H1 (cell line): ENCODE measurements at regions not wholly inside any gene's neighbourhood (a gene's known extent, or its start where the extent isn't known, plus 50 kb on each side); places are given as distances from the start of the nearest gene placed in this dataset.

ENCODE experiments used
- CTCF ChIA-PET: fragments of 300-600 bp; sonication (Branson Sonifier 250); formaldehyde crosslinking; loops from one replicate; lab custom pipeline; 2021; ENCODE audit not compliant: partially characterized antibody; lab: Charles Lee
- POLR2A ChIA-PET: fragments of 300-600 bp; sonication (Branson Sonifier 250); formaldehyde crosslinking; loops from one replicate; lab custom pipeline; 2021; ENCODE audit warnings: inconsistent platforms; ENCODE audit not compliant: partially characterized antibody; lab: Charles Lee
- DNase-seq, 2 experiments: peaks; one replicate each; pipeline versions ENCODE4 v3.0.0 to v3.0.0-alpha.2; 2010 to 2022; ENCODE audit warnings: low spot score in 2 of 2, low read depth in 1 of 2, mixed read lengths in 1 of 2
- FAIRE-seq: peaks from 2 replicates; lab custom pipeline; 2011; peaks lifted over from hg19 to GRCh38; lab: Jason Lieb, UNC
- H2AFZ ChIP-seq: 2 replicates; pipeline ENCODE4 v1.8.1; 2012; ENCODE audit warnings: low read length, inconsistent platforms
- H2AK5ac ChIP-seq: 2 replicates; pipeline ENCODE4 v1.6.1; 2013; ENCODE audit warnings: low read depth, low read length
- H2BK120ac ChIP-seq: replicated peaks from 2 replicates; pipeline ENCODE3; 2013; ENCODE audit warnings: low read depth, low read length, inconsistent platforms
- H2BK12ac ChIP-seq: 2 replicates; pipeline ENCODE4 v1.6.1; 2013; ENCODE audit warnings: low read depth, low read length
- H2BK15ac ChIP-seq: 2 replicates; pipeline ENCODE4 v1.6.1; 2013; ENCODE audit warnings: low read length
- H2BK20ac ChIP-seq: 2 replicates; pipeline ENCODE4 v1.6.1; 2013; ENCODE audit warnings: low read length
- H2BK5ac ChIP-seq: 2 replicates; pipeline ENCODE4 v1.6.1; 2013; ENCODE audit warnings: low read depth, low read length
- H3K14ac ChIP-seq: 2 replicates; pipeline ENCODE4 v1.6.1; 2013; ENCODE audit warnings: inconsistent platforms; ENCODE audit not compliant: insufficient read length
- H3K18ac ChIP-seq: 2 replicates; pipeline ENCODE4 v1.6.1; 2013; ENCODE audit warnings: low read length; ENCODE audit errors: extremely low read depth
- H3K23ac ChIP-seq: 2 replicates; pipeline ENCODE4 v1.6.1; 2013; ENCODE audit warnings: inconsistent platforms; ENCODE audit not compliant: insufficient read length
- H3K23me2 ChIP-seq: 2 replicates; pipeline ENCODE4 v1.6.1; 2013; ENCODE audit warnings: low read depth, low read length
- H3K27ac ChIP-seq: 2 replicates; pipeline ENCODE4 v1.6.1; 2011; ENCODE audit warnings: low read depth, low read length, inconsistent platforms
- H3K27me3 ChIP-seq, 4 experiments: replicated peaks in 1 of 4; 1 replicate in 1 of 4; 2 replicates in 3 of 4; pipeline versions ENCODE4 v1.6.1 to v1.8.1; 2011 to 2013; ENCODE audit warnings: low read length in 3 of 4, mild to moderate bottlenecking in 3 of 4, inconsistent platforms in 2 of 4, mixed read lengths in 2 of 4, moderate library complexity in 1 of 4; ENCODE audit not compliant: control insufficient read depth in 3 of 4, insufficient read depth in 3 of 4; ENCODE audit errors: extremely low read depth in 1 of 4
- H3K36me3 ChIP-seq, 4 experiments: 2 replicates each; pipeline versions ENCODE4 v1.6.1 to v1.8.1; 2011 to 2013; ENCODE audit warnings: mild to moderate bottlenecking in 4 of 4, low read length in 3 of 4, moderate library complexity in 2 of 4, control low read depth in 1 of 4, inconsistent platforms in 1 of 4; ENCODE audit not compliant: insufficient read depth in 4 of 4, control insufficient read depth in 2 of 4
- H3K4ac ChIP-seq: replicated peaks from 2 replicates; pipeline ENCODE3; 2013; ENCODE audit warnings: low read length, low read depth, mixed read lengths, inconsistent platforms; ENCODE audit not compliant: insufficient read length
- H3K4me1 ChIP-seq, 4 experiments: replicated peaks in 1 of 4; 1 replicate in 1 of 4; 2 replicates in 3 of 4; pipeline versions ENCODE4 v1.6.1 to v1.8.1; 2011 to 2013; ENCODE audit warnings: low read length in 3 of 4, inconsistent platforms in 2 of 4, mixed read lengths in 1 of 4; ENCODE audit not compliant: insufficient read depth in 4 of 4, control insufficient read depth in 3 of 4
- H3K4me2 ChIP-seq, 2 experiments: 2 replicates each; pipeline versions ENCODE4 v1.6.1 to v1.8.1; 2011 to 2013; ENCODE audit warnings: low read depth in 2 of 2, low read length in 2 of 2, control low read depth in 1 of 2, inconsistent platforms in 1 of 2, mild to moderate bottlenecking in 1 of 2; ENCODE audit not compliant: insufficient read depth in 1 of 2
- H3K4me3 ChIP-seq, 4 experiments: fragments of 200-600, 300-600 bp in 1 of 4; sonication (generic), shearing (Covaris generic), sonication (Bioruptor Twin) in 1 of 4; 2 replicates each; pipeline versions ENCODE4 v1.5.1 to v1.8.1; 2011 to 2016; ENCODE audit warnings: low read length in 4 of 4, low read depth in 3 of 4, control low read depth in 2 of 4, inconsistent platforms in 2 of 4, mild to moderate bottlenecking in 2 of 4, mixed read lengths in 1 of 4, moderate library complexity in 1 of 4; ENCODE audit not compliant: insufficient read depth in 2 of 4; ENCODE audit errors: extremely low read depth in 1 of 4
- H3K56ac ChIP-seq: replicated peaks from 2 replicates; pipeline ENCODE3; 2013; ENCODE audit warnings: low read depth, mild to moderate bottlenecking, mixed read lengths, low read length, inconsistent platforms; ENCODE audit not compliant: insufficient read length
- H3K79me1 ChIP-seq: 2 replicates; pipeline ENCODE4 v1.6.1; 2013; ENCODE audit warnings: low read depth, low read length, control low read depth
- H3K79me2 ChIP-seq, 2 experiments: 2 replicates each; pipeline versions ENCODE4 v1.6.1 to v1.8.1; 2012 to 2013; ENCODE audit warnings: low read length in 2 of 2, mild to moderate bottlenecking in 2 of 2, inconsistent platforms in 1 of 2; ENCODE audit not compliant: insufficient read depth in 2 of 2, control insufficient read depth in 1 of 2
- H3K9ac ChIP-seq, 4 experiments: replicated peaks in 1 of 4; 1 replicate in 1 of 4; 2 replicates in 3 of 4; pipeline versions ENCODE4 v1.6.1 to v1.8.1; 2011 to 2013; ENCODE audit warnings: low read depth in 3 of 4, low read length in 3 of 4, control low read depth in 2 of 4, mild to moderate bottlenecking in 2 of 4, moderate library complexity in 2 of 4, inconsistent platforms in 1 of 4; ENCODE audit errors: extremely low read depth in 1 of 4
- H3K9me3 ChIP-seq, 2 experiments: 2 replicates each; pipeline versions ENCODE4 v1.6.1 to v1.8.1; 2012 to 2013; ENCODE audit warnings: mild to moderate bottlenecking in 2 of 2, moderate library complexity in 2 of 2, control low read depth in 1 of 2, inconsistent platforms in 1 of 2, low read depth in 1 of 2, low read length in 1 of 2, mixed read lengths in 1 of 2; ENCODE audit not compliant: insufficient read depth in 2 of 2
- H4K20me1 ChIP-seq, 2 experiments: replicated peaks in 1 of 2; 2 replicates each; pipeline versions ENCODE3 to v1.8.1; 2011 to 2013; ENCODE audit warnings: inconsistent platforms in 2 of 2, low read length in 2 of 2, mild to moderate bottlenecking in 1 of 2; ENCODE audit not compliant: insufficient read depth in 2 of 2, control insufficient read depth in 1 of 2
- H4K5ac ChIP-seq: 2 replicates; pipeline ENCODE4 v1.6.1; 2013; ENCODE audit warnings: low read length, low read depth, mixed read lengths, inconsistent platforms; ENCODE audit not compliant: insufficient read length
- H4K8ac ChIP-seq: 2 replicates; pipeline ENCODE4 v1.8.0; 2013; ENCODE audit warnings: mild to moderate bottlenecking, moderate library complexity, low read length, inconsistent platforms; ENCODE audit not compliant: insufficient read depth; ENCODE audit errors: extremely low read depth
- H4K91ac ChIP-seq: replicated peaks from 2 replicates; pipeline ENCODE3; 2013; ENCODE audit warnings: low read length, mixed read lengths, inconsistent platforms; ENCODE audit not compliant: insufficient read length
- EZH2 ChIP-seq: fragments of 200-600 bp; sonication (generic); IDR thresholded peaks from 2 replicates; pipeline ENCODE4 v1.7.1; 2012; ENCODE audit warnings: low read depth, mild to moderate bottlenecking, moderate library complexity, low read length, inconsistent platforms; ENCODE audit not compliant: severe bottlenecking
- GABPA ChIP-seq: IDR thresholded peaks from 2 replicates; pipeline ENCODE4 v1.6.1; 2011; ENCODE audit warnings: mild to moderate bottlenecking, low read length, moderate library complexity, borderline replicate concordance; ENCODE audit not compliant: insufficient read depth
- KDM1A ChIP-seq: fragments of 200-600, 300-600 bp; sonication (generic); IDR thresholded peaks from 2 replicates; pipeline ENCODE4 v1.7.1; 2016; ENCODE audit warnings: mild to moderate bottlenecking, low read length, borderline replicate concordance
- MAFK ChIP-seq: IDR thresholded peaks from 2 replicates; pipeline ENCODE4 v1.6.1; 2012; ENCODE audit warnings: low read depth, mild to moderate bottlenecking, improper control_type of control experiment, low read length
- PHF8 ChIP-seq: fragments of 200-600 bp; sonication (generic); conservative IDR thresholded peaks from 2 replicates; pipeline ENCODE4 v1.7.1; 2012; ENCODE audit warnings: low read depth, mild to moderate bottlenecking, inconsistent platforms, low read length, moderate library complexity
- WGBS, 2 experiments: shearing (Covaris generic) in 1 of 2; methylation state at CpG; one replicate each; pipeline versions ENCODE4 v1.1.6 to v1.1.7; 2013 to 2015; ENCODE audit warnings: low lambda C conversion rate in 2 of 2, mixed read lengths in 2 of 2, inconsistent platforms in 1 of 2, low coverage in 1 of 2, missing lambda C conversion rate in 1 of 2; ENCODE audit not compliant: insufficient replicate concordance in 2 of 2, insufficient coverage in 1 of 2, insufficient read length in 1 of 2; ENCODE audit errors: extremely low coverage in 1 of 2, missing lambda C conversion rate in 1 of 2; 5-methylcytosine and 5-hydroxymethylcytosine counted together

DNA sequence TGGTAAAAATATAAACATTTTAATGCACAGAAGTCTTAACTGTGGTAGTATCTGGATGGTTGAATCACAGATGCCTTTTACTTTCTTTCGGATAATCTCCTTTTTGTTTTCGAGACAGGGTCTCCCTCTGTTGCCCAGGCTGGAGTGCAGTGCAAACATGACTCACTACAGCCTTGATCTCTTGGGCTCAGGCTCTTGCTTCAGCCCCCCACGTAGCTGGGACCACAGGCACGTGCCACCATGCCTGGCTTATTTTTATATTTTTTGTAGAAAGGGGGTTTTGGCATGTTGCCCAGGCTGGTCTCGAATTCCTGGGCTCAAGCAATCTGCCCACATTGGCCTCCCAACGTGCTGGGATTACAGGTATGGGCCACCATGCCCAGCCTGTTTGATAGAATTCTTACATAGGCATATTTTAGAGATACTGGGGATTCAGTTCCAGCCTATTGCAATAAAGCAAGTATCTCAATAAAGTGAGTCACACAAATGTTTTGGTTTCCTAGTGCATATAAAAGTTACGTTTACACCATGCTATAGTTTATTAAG lies 99.2 kb downstream of the SNAPC1 start:
- CTCF ChIA-PET: interaction anchor here (0.7 to 2.7 kb wide), 27 partner anchors 8 to 937 kb away, joined by 3 to 21 read pairs (median 4); partner anchors contain the start of gene SYT16
- WGBS, 2 experiments: 84% methylated on average over 7 of the region's 7 CpGs; no CpG with 5 or more reads in 1 of the 2 experiments

More for the DNA sequence above, 99.2 kb downstream of the SNAPC1 start:
- Histone ChIP-seq H2BK5ac (no peak overlapping the region), H2AFZ (no peak overlapping the region), H2BK12ac (no peak overlapping the region), H2BK20ac (no peak overlapping the region), H2BK15ac (no peak overlapping the region), H2BK120ac (no peak overlapping the region), H3K4ac (no peak overlapping the region), H3K14ac (no peak overlapping the region), H3K9ac (no peak overlapping the region), H3K18ac (no peak overlapping the region), H3K36me3 (no peaks in the 10 kb centered on the region), H3K23me2 (no peaks in the 10 kb centered on the region), H3K4me3 (no peak overlapping the region), H3K79me2 (no peaks in the 10 kb centered on the region), H3K9me3 (no peaks in the 10 kb centered on the region), H4K8ac (no peak overlapping the region), H3K56ac (no peak overlapping the region), H4K20me1 (no peaks in the 10 kb centered on the region), H3K4me2 (no peak overlapping the region), H3K4me1 (no peaks in the 10 kb centered on the region), H3K23ac (no peak overlapping the region), H3K79me1 (no peaks in the 10 kb centered on the region), H4K5ac (no peak overlapping the region), H4K91ac (no peak overlapping the region), H2AK5ac (no peak overlapping the region), H3K27me3 (no peaks in the 10 kb centered on the region), H3K27ac (no peak overlapping the region)
- POLR2A ChIA-PET: no interaction called here
- no peak for DNase-seq
- no peak for TF ChIP-seq MAFK
- TF ChIP-seq GABPA: no peak
- no peak for TF ChIP-seq PHF8
- TF ChIP-seq EZH2: no peak
- TF ChIP-seq KDM1A: no peak
- FAIRE-seq: no peak
